ENCODE measurements at regions not wholly inside any gene's neighbourhood (a gene's known extent, or its start where the extent isn't known, plus 50 kb on each side); places are given as distances from the start of the nearest gene placed in this dataset.

GRCh38 chr6:129778793-129779192, 68.8 kb upstream of the ARHGAP18 start:
- no peak for TF ChIP-seq EZH2 (IDR thresholded peaks at IDR 0.05; ENCODE audit: low read length)
- TF ChIP-seq, protein P1, sequence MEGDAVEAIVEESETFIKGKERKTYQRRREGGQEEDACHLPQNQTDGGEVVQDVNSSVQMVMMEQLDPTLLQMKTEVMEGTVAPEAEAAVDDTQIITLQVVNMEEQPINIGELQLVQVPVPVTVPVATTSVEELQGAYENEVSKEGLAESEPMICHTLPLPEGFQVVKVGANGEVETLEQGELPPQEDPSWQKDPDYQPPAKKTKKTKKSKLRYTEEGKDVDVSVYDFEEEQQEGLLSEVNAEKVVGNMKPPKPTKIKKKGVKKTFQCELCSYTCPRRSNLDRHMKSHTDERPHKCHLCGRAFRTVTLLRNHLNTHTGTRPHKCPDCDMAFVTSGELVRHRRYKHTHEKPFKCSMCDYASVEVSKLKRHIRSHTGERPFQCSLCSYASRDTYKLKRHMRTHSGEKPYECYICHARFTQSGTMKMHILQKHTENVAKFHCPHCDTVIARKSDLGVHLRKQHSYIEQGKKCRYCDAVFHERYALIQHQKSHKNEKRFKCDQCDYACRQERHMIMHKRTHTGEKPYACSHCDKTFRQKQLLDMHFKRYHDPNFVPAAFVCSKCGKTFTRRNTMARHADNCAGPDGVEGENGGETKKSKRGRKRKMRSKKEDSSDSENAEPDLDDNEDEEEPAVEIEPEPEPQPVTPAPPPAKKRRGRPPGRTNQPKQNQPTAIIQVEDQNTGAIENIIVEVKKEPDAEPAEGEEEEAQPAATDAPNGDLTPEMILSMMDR (optimal IDR thresholded peaks at IDR 0.05 in 1 of 3, IDR thresholded peaks at IDR 0.05 in 1 of 3, conservative IDR thresholded peaks at IDR 0.05 in 1 of 3; ENCODE audit: extremely low read depth in 1 of 3, insufficient read depth in 2 of 3, low read length in 3 of 3), result no peak
- DNase-seq (ENCODE audit: low read depth, low spot score) (no peak), FAIRE-seq (no peak)
- H3K9me3 ChIP-seq (ENCODE audit: control insufficient read depth, low read depth, low read length), result peaks cover 2% of the 10 kb centered on the region
- H3K9me1 ChIP-seq (ENCODE audit: control insufficient read depth, extremely low read depth, insufficient read depth, low read length), result no peaks in the 10 kb centered on the region
- no peaks in the 10 kb centered on the region for H3K4me1 ChIP-seq (ENCODE audit: control insufficient read depth, extremely low read depth, insufficient read depth, low read length)
- no peak overlapping the region for H3K4me3 ChIP-seq (ENCODE audit: control insufficient read depth in 2 of 3, extremely low read depth in 1 of 3, insufficient read depth in 2 of 3, low read depth in 1 of 3, low read length in 3 of 3)
- no peak overlapping the region for H2AFZ ChIP-seq (ENCODE audit: control insufficient read depth, low read length)
- no peak overlapping the region for H3K9ac ChIP-seq (ENCODE audit: control insufficient read depth, extremely low read depth, insufficient read depth, low read length)
- H3K36me3 ChIP-seq (ENCODE audit: control insufficient read depth in 2 of 2, extremely low read depth in 1 of 2, insufficient read depth in 2 of 2, low read length in 2 of 2), result no peaks in the 10 kb centered on the region
- dilution Hi-C loops (cut with MboI; ENCODE audit: extremely low pct_ligation_motif_present, low sequenced_read_pairs), result no loop called here
- no peak overlapping the region for H3K4me2 ChIP-seq (ENCODE audit: control insufficient read depth, extremely low read depth, insufficient read depth, low read depth, low read length)
- H3K27me3 ChIP-seq (ENCODE audit: control insufficient read depth, extremely low read depth, insufficient read depth, low read length), result no peaks in the 10 kb centered on the region
- no peaks in the 10 kb centered on the region for H4K20me1 ChIP-seq (ENCODE audit: control insufficient read depth, extremely low read depth, insufficient read depth, low read length)
- H3K79me2 ChIP-seq (ENCODE audit: control insufficient read depth, insufficient read depth, low read length), result no peaks in the 10 kb centered on the region
- no peak overlapping the region for H3K27ac ChIP-seq (ENCODE audit: control insufficient read depth, insufficient read depth, low read length)

DNA sequence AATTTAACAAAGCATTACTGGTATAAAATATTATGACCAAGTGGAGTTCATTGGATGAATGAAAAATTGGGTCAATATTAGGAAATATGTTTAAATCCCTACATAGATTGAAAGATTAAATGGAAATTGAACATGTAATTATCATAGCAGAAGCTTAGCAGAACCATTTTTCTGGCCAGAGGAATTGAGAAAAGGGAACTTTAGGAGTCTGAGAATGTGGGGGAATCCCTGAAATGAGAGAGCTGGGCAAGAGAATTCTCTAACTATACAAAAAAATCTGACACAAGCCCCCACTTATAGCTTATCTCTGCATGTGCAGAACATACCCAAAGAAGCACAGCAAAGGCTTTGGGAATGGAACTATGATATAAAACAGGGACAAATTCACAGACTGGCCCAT, 67.4 kb upstream of the ARHGAP18 start:
- Histone ChIP-seq H3K9me3 (ENCODE audit: control insufficient read depth, low read depth, low read length) (peaks cover 2% of the 10 kb centered on the region), H3K9ac (ENCODE audit: control insufficient read depth, extremely low read depth, insufficient read depth, low read length) (no peak overlapping the region)
- dilution Hi-C loops (cut with MboI; ENCODE audit: extremely low pct_ligation_motif_present, low sequenced_read_pairs), result no loop called here

More for the DNA sequence above, 67.4 kb upstream of the ARHGAP18 start:
- no peaks in the 10 kb centered on the region for H3K4me1 ChIP-seq (ENCODE audit: control insufficient read depth, extremely low read depth, insufficient read depth, low read length)
- H3K36me3 ChIP-seq (ENCODE audit: control insufficient read depth in 2 of 2, extremely low read depth in 1 of 2, insufficient read depth in 2 of 2, low read length in 2 of 2), result no peaks in the 10 kb centered on the region
- H3K9me1 ChIP-seq (ENCODE audit: control insufficient read depth, extremely low read depth, insufficient read depth, low read length), result no peaks in the 10 kb centered on the region
- TF ChIP-seq EZH2 (IDR thresholded peaks at IDR 0.05; ENCODE audit: low read length), result no peak
- TF ChIP-seq, protein P1 (optimal IDR thresholded peaks at IDR 0.05 in 1 of 3, IDR thresholded peaks at IDR 0.05 in 1 of 3, conservative IDR thresholded peaks at IDR 0.05 in 1 of 3; ENCODE audit: extremely low read depth in 1 of 3, insufficient read depth in 2 of 3, low read length in 3 of 3), result no peak
- H3K27me3 ChIP-seq (ENCODE audit: control insufficient read depth, extremely low read depth, insufficient read depth, low read length), result no peaks in the 10 kb centered on the region
- DNase-seq (ENCODE audit: low read depth, low spot score), result no peak
- H3K79me2 ChIP-seq (ENCODE audit: control insufficient read depth, insufficient read depth, low read length), result no peaks in the 10 kb centered on the region
- H2AFZ ChIP-seq (ENCODE audit: control insufficient read depth, low read length), result no peak overlapping the region
- H3K4me2 ChIP-seq (ENCODE audit: control insufficient read depth, extremely low read depth, insufficient read depth, low read depth, low read length), result no peak overlapping the region
- H4K20me1 ChIP-seq (ENCODE audit: control insufficient read depth, extremely low read depth, insufficient read depth, low read length), result no peaks in the 10 kb centered on the region
- no peak overlapping the region for H3K4me3 ChIP-seq (ENCODE audit: control insufficient read depth in 2 of 3, extremely low read depth in 1 of 3, insufficient read depth in 2 of 3, low read depth in 1 of 3, low read length in 3 of 3)
- FAIRE-seq, result no peak
- H3K27ac ChIP-seq (ENCODE audit: control insufficient read depth, insufficient read depth, low read length), result no peak overlapping the region
